Peyer's patch (tissue), 4 donors: ENCODE measurements at regions not wholly inside any gene's neighbourhood (a gene's known extent, or its start where the extent isn't known, plus 50 kb on each side); places are given as distances from the start of the nearest gene placed in this dataset.
A peak's percentile ranks its signal among the peaks of the same experiment; 100 is the strongest.

Experiments
- DNase-seq, 3 donors: peaks; one replicate each; pipeline ENCODE4 v3.0.0-alpha.2; 2017 to 2019
- H3K27ac ChIP-seq, 4 donors: fragments of 200-600 bp; sonication (generic); one replicate each; pipeline ENCODE4 v1.5.1; 2016 to 2019
- H3K27me3 ChIP-seq, 2 donors: fragments of 200-600 bp; sonication (generic); one replicate each; pipeline ENCODE4 v1.5.1; 2019
- H3K36me3 ChIP-seq, 3 donors: fragments of 200-600 bp; sonication (generic); one replicate each; pipeline ENCODE4 v1.5.1; 2016 to 2019
- H3K4me1 ChIP-seq, 4 donors: fragments of 200-600 bp; sonication (generic); one replicate each; pipeline ENCODE4 v1.5.1; 2016 to 2019
- H3K4me3 ChIP-seq, 4 donors: fragments of 200-600 bp; sonication (generic); 1 replicate in 3 of 4; 2 replicates in 1 of 4; pipeline ENCODE4 v1.5.1; 2016 to 2019; ENCODE audit warnings: mild to moderate bottlenecking in 1 of 4
- H3K9me3 ChIP-seq, 4 donors: fragments of 200-600 bp; sonication (generic); one replicate each; pipeline ENCODE4 v1.5.1; 2016 to 2019; ENCODE audit warnings: mild to moderate bottlenecking in 1 of 4
- CTCF ChIP-seq, 6 experiments: fragments of 450-650 bp in 4 of 6; fragments of 200-600 bp in 2 of 6; sonication (generic) in 1 of 6; IDR thresholded peaks; one replicate each; pipeline ENCODE4 v1.5.1; 2017 to 2019; ENCODE audit warnings: antibody characterized with exemption in 6 of 6, mild to moderate bottlenecking in 3 of 6, moderate library complexity in 1 of 6
- POLR2A ChIP-seq, 2 donors: fragments of 450-650 bp; IDR thresholded peaks; one replicate each; pipeline ENCODE4 v1.5.1; 2017; ENCODE audit warnings: antibody characterized with exemption in 2 of 2, mild to moderate bottlenecking in 2 of 2, moderate library complexity in 2 of 2

- Histone ChIP-seq H3K36me3 (no peaks in the 10 kb centered on the region), H3K4me3 (no peak overlapping the region), H3K27me3 (no peaks in the 10 kb centered on the region), H3K4me1 (no peaks in the 10 kb centered on the region), H3K27ac (no peak overlapping the region), H3K9me3 (no peaks in the 10 kb centered on the region)
- TF ChIP-seq POLR2A (IDR thresholded peaks at IDR 0.05): no peak
- no peak for TF ChIP-seq CTCF (IDR thresholded peaks at IDR 0.05)
- peak in 1 of 3 donors; percentile 36 for DNase-seq
Measured at GRCh38 chr11:44398266-44399030, 88.5 kb upstream of the ALX4 start.

- H3K4me1 ChIP-seq: no peaks in the 10 kb centered on the region
- H3K27ac ChIP-seq: no peak overlapping the region
- no peak for DNase-seq
- H3K4me3 ChIP-seq: no peak overlapping the region
- H3K36me3 ChIP-seq: no peaks in the 10 kb centered on the region
- TF ChIP-seq POLR2A (IDR thresholded peaks at IDR 0.05) (no peak), CTCF (IDR thresholded peaks at IDR 0.05) (no peak)
- no peaks in the 10 kb centered on the region for H3K27me3 ChIP-seq
- H3K9me3 ChIP-seq: no peaks in the 10 kb centered on the region
Measured at GRCh38 chr11:44399968-44400367, 90.0 kb upstream of the ALX4 start.

- DNase-seq: no peak
- Histone ChIP-seq H3K27ac (no peak overlapping the region), H3K27me3 (no peaks in the 10 kb centered on the region), H3K36me3 (no peaks in the 10 kb centered on the region), H3K4me3 (no peak overlapping the region), H3K4me1 (no peaks in the 10 kb centered on the region), H3K9me3 (no peaks in the 10 kb centered on the region)
- TF ChIP-seq CTCF (IDR thresholded peaks at IDR 0.05) (no peak), POLR2A (IDR thresholded peaks at IDR 0.05) (no peak)
Measured at GRCh38 chr11:44400431-44400830, 90.5 kb upstream of the ALX4 start.

GRCh38 chr11:44402466-44403075 lies 92.6 kb upstream of the ALX4 start:
- H3K36me3 ChIP-seq: no peaks in the 10 kb centered on the region
- no peaks in the 10 kb centered on the region for H3K4me1 ChIP-seq
- no peak overlapping the region for H3K27ac ChIP-seq
- no peak for TF ChIP-seq POLR2A (IDR thresholded peaks at IDR 0.05)
- TF ChIP-seq CTCF (IDR thresholded peaks at IDR 0.05): no peak
- no peak overlapping the region for H3K4me3 ChIP-seq
- no peak for DNase-seq
- H3K9me3 ChIP-seq: no peaks in the 10 kb centered on the region
- H3K27me3 ChIP-seq: no peaks in the 10 kb centered on the region

- no peaks in the 10 kb centered on the region for H3K9me3 ChIP-seq
- no peak overlapping the region for H3K27ac ChIP-seq
- no peaks in the 10 kb centered on the region for H3K4me1 ChIP-seq
- no peaks in the 10 kb centered on the region for H3K27me3 ChIP-seq
- TF ChIP-seq POLR2A (IDR thresholded peaks at IDR 0.05): no peak
- no peak for TF ChIP-seq CTCF (IDR thresholded peaks at IDR 0.05)
- H3K4me3 ChIP-seq: no peak overlapping the region
- H3K36me3 ChIP-seq: no peaks in the 10 kb centered on the region
- no peak for DNase-seq
Measured at GRCh38 chr11:44403176-44403575, 93.2 kb upstream of the ALX4 start.
